OCI-LY1 (cell line): ENCODE measurements at regions not wholly inside any gene's neighbourhood (a gene's known extent, or its start where the extent isn't known, plus 50 kb on each side); places are given as distances from the start of the nearest gene placed in this dataset.

Source experiments
- CTCF ChIP-seq: fragments of 200-600 bp; sonication (generic), shearing (Covaris generic); IDR thresholded peaks from 2 replicates; pipeline ENCODE4 v1.5.1; 2017; ENCODE audit warnings: mild to moderate bottlenecking, antibody characterized with exemption, low read length, moderate library complexity, mixed read lengths
- EZH2 ChIP-seq: fragments of 200-600 bp; sonication (generic), shearing (Covaris generic); IDR thresholded peaks from 2 replicates; pipeline ENCODE4 v1.8.0; 2017; ENCODE audit warnings: borderline replicate concordance, mixed run types, mild to moderate bottlenecking, antibody characterized with exemption, low read length, moderate library complexity, mixed read lengths

GRCh38 chr18:24919181-24919797 is 432.7 kb downstream of the ZNF521 start:
- TF ChIP-seq CTCF (no peak), EZH2 (no peak)
